Suprapubic skin (tissue), 3 donors: ENCODE measurements at regions not wholly inside any gene's neighbourhood (a gene's known extent, or its start where the extent isn't known, plus 50 kb on each side); places are given as distances from the start of the nearest gene placed in this dataset.

Source experiments
- EP300 ChIP-seq: sonication (generic); formaldehyde crosslinking; IDR thresholded peaks from one replicate; pipeline ENCODE4 v1.6.1; 2017; ENCODE audit warnings: antibody characterized with exemption
- POLR2A ChIP-seq, 2 donors: fragments of 450-650 bp; IDR thresholded peaks; one replicate each; pipeline ENCODE4 v1.6.1; 2017; ENCODE audit warnings: antibody characterized with exemption in 2 of 2, mild to moderate bottlenecking in 2 of 2, moderate library complexity in 2 of 2
- TF ChIP-seq, protein P1 (sequence below), 2 donors: fragments of 200-600 bp in 1 of 2; fragments of 450-650 bp in 1 of 2; sonication (generic) in 1 of 2; IDR thresholded peaks; one replicate each; pipeline ENCODE4 v1.5.1; 2016 to 2019; ENCODE audit warnings: antibody characterized with exemption in 2 of 2, mild to moderate bottlenecking in 1 of 2, moderate library complexity in 1 of 2

- TF ChIP-seq EP300 (no peak), POLR2A (IDR thresholded peaks at IDR 0.05) (no peak)
- TF ChIP-seq, protein P1, sequence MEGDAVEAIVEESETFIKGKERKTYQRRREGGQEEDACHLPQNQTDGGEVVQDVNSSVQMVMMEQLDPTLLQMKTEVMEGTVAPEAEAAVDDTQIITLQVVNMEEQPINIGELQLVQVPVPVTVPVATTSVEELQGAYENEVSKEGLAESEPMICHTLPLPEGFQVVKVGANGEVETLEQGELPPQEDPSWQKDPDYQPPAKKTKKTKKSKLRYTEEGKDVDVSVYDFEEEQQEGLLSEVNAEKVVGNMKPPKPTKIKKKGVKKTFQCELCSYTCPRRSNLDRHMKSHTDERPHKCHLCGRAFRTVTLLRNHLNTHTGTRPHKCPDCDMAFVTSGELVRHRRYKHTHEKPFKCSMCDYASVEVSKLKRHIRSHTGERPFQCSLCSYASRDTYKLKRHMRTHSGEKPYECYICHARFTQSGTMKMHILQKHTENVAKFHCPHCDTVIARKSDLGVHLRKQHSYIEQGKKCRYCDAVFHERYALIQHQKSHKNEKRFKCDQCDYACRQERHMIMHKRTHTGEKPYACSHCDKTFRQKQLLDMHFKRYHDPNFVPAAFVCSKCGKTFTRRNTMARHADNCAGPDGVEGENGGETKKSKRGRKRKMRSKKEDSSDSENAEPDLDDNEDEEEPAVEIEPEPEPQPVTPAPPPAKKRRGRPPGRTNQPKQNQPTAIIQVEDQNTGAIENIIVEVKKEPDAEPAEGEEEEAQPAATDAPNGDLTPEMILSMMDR (IDR thresholded peaks at IDR 0.05), result no peak
Observed at GRCh38 chr9:108609897-108610253, 245.9 kb downstream of the ACTL7B start.
